Caco-2 (cell line): ENCODE measurements at regions not wholly inside any gene's neighbourhood (a gene's known extent, or its start where the extent isn't known, plus 50 kb on each side); places are given as distances from the start of the nearest gene placed in this dataset.

Experiments
- BruUV-seq: library from RNA; stranded (reverse); fragments of 400-500 nt; replicated peaks from 2 replicates; lab custom pipeline; 2021; lab: Mats Ljungman, UMichigan
- CTCF ChIA-PET: fragments of 300-600 bp; sonication (Branson Sonifier 250); formaldehyde crosslinking; loops from one replicate; lab custom pipeline; 2022; ENCODE audit warnings: antibody characterized with exemption; lab: Charles Lee
- POLR2A ChIA-PET: fragments of 300-600 bp; sonication (Branson Sonifier 250); formaldehyde crosslinking; loops from one replicate; lab custom pipeline; 2022; ENCODE audit warnings: antibody characterized with exemption; lab: Charles Lee
- DNase-seq, 2 experiments: peaks; one replicate each; pipeline versions ENCODE4 v3.0.0 to v3.0.0-alpha.2; 2020 to 2022
- H3K27me3 ChIP-seq: replicated peaks from 2 replicates; pipeline ENCODE4 v1.6.0; 2011; ENCODE audit warnings: low read length; ENCODE audit not compliant: control insufficient read depth, insufficient read depth
- H3K36me3 ChIP-seq: 2 replicates; pipeline ENCODE4 v1.5.1; 2011; ENCODE audit warnings: low read length; ENCODE audit not compliant: control insufficient read depth, insufficient read depth
- H3K4me1 ChIP-seq: fragments of 250-450 bp; sonication (Bioruptor Pico); 2 replicates; pipeline ENCODE4 v1.5.1; 2020; ENCODE audit warnings: mild to moderate bottlenecking
- H3K4me3 ChIP-seq: 2 replicates; pipeline ENCODE4 v1.5.1; 2011; ENCODE audit warnings: low read depth, mild to moderate bottlenecking, control low read depth, low read length
- H3K9me3 ChIP-seq: fragments of 250-450 bp; sonication (Bioruptor Pico); 2 replicates; pipeline ENCODE4 v1.5.1; 2020; ENCODE audit warnings: mild to moderate bottlenecking, moderate library complexity
- H3K27ac Mint-ChIP-seq: one replicate; pipeline ENCODE4 v1.8.0; 2022; ENCODE audit warnings: mixed read lengths; ENCODE audit not compliant: unreplicated experiment
- H3K27me3 Mint-ChIP-seq: one replicate; pipeline ENCODE4 v1.8.0; 2022; ENCODE audit warnings: mixed read lengths; ENCODE audit not compliant: insufficient read depth, unreplicated experiment
- H3K36me3 Mint-ChIP-seq: one replicate; pipeline ENCODE4 v1.8.0; 2022; ENCODE audit warnings: mild to moderate bottlenecking, mixed read lengths; ENCODE audit not compliant: insufficient read depth, unreplicated experiment
- H3K4me1 Mint-ChIP-seq: one replicate; pipeline ENCODE4 v1.8.0; 2022; ENCODE audit warnings: low read depth, mixed read lengths; ENCODE audit not compliant: unreplicated experiment
- H3K4me3 Mint-ChIP-seq: one replicate; pipeline ENCODE4 v1.8.0; 2022; ENCODE audit warnings: mild to moderate bottlenecking, moderate library complexity, mixed read lengths; ENCODE audit not compliant: unreplicated experiment
- H3K9me3 Mint-ChIP-seq: one replicate; pipeline ENCODE4 v1.8.0; 2022; ENCODE audit warnings: mixed read lengths; ENCODE audit not compliant: unreplicated experiment
- intact Hi-C: fragments of 100-400 bp; cut with micrococcal nuclease; formaldehyde crosslinking; loops from one replicate; pipeline ENCODE4 v1.10.0; 2022; ENCODE audit not compliant: unreplicated experiment
- TF ChIP-seq, protein P1 (sequence below), 2 experiments: fragments of 200-600 bp in 1 of 2; IDR thresholded peaks; 1 replicate in 1 of 2; 2 replicates in 1 of 2; pipeline versions ENCODE4 v1.5.1 to v1.8.0; 2011 to 2022; ENCODE audit warnings: antibody characterized with exemption in 1 of 2, control low read depth in 1 of 2, inconsistent platforms in 1 of 2, low read depth in 1 of 2, low read length in 1 of 2, mild to moderate bottlenecking in 1 of 2, moderate library complexity in 1 of 2; ENCODE audit not compliant: insufficient read depth in 1 of 2, severe bottlenecking in 1 of 2, unreplicated experiment in 1 of 2

DNA sequence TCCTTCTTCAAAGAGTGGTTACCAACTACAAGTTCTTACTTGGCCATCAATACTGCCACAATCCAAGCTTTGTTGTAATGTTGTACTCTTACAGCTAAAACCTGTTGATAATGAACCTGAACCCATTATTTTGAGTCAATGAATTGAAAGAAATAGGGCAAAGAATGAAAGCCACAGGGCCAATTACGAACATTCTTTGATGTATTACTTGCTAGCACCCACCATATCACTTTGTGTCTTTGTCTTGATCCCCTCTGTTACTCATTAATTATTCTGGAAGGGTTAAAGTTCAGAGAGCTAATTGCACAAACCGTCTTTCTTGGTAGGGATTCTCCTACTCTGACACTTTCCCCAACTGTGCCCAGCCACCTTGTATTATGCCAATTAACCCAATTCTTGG lies 53.2 kb upstream of the TFEC start:
- no peak overlapping the region for H3K4me3 Mint-ChIP-seq
- ChIA-PET CTCF (interaction anchor here (0.6 kb wide), 1 partner anchor 165 kb away, joined by 3 read pairs; no protein-coding TSS in a partner anchor), POLR2A (no interaction called here)
- TF ChIP-seq, protein P1, sequence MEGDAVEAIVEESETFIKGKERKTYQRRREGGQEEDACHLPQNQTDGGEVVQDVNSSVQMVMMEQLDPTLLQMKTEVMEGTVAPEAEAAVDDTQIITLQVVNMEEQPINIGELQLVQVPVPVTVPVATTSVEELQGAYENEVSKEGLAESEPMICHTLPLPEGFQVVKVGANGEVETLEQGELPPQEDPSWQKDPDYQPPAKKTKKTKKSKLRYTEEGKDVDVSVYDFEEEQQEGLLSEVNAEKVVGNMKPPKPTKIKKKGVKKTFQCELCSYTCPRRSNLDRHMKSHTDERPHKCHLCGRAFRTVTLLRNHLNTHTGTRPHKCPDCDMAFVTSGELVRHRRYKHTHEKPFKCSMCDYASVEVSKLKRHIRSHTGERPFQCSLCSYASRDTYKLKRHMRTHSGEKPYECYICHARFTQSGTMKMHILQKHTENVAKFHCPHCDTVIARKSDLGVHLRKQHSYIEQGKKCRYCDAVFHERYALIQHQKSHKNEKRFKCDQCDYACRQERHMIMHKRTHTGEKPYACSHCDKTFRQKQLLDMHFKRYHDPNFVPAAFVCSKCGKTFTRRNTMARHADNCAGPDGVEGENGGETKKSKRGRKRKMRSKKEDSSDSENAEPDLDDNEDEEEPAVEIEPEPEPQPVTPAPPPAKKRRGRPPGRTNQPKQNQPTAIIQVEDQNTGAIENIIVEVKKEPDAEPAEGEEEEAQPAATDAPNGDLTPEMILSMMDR (IDR thresholded peaks at IDR 0.05; ENCODE audit: insufficient read depth in 1 of 2, low read depth in 1 of 2, low read length in 1 of 2, severe bottlenecking in 1 of 2, unreplicated experiment in 1 of 2), result no peak
- intact Hi-C loops, result no loop called here
- peaks cover under 1% of the 10 kb centered on the region for H3K9me3 Mint-ChIP-seq
- H3K27me3 Mint-ChIP-seq, result no peaks in the 10 kb centered on the region
- H3K36me3 ChIP-seq, result no peaks in the 10 kb centered on the region
- no peaks in the 10 kb centered on the region for H3K4me1 Mint-ChIP-seq
- H3K4me1 ChIP-seq, result peaks cover 8% of the 10 kb centered on the region
- no peak for DNase-seq
- no peaks in the 10 kb centered on the region for H3K9me3 ChIP-seq
- BruUV-seq, result no TSS peak
- no peak overlapping the region for H3K4me3 ChIP-seq
- H3K27ac Mint-ChIP-seq, result no peak overlapping the region
- no peaks in the 10 kb centered on the region for H3K36me3 Mint-ChIP-seq
- H3K27me3 ChIP-seq, result no peaks in the 10 kb centered on the region

GRCh38 chr7:116086547-116087045 lies 56.0 kb upstream of the TFEC start:
- Histone ChIP-seq H3K4me1 (peaks cover 8% of the 10 kb centered on the region), H3K36me3 (no peaks in the 10 kb centered on the region), H3K9me3 (no peaks in the 10 kb centered on the region), H3K4me3 (no peak overlapping the region), H3K27me3 (no peaks in the 10 kb centered on the region)
- ChIA-PET CTCF (no interaction called here), POLR2A (no interaction called here)
- Mint-ChIP-seq H3K27me3 (no peaks in the 10 kb centered on the region), H3K4me1 (no peaks in the 10 kb centered on the region), H3K9me3 (no peaks in the 10 kb centered on the region), H3K36me3 (no peaks in the 10 kb centered on the region), H3K27ac (no peak overlapping the region), H3K4me3 (no peak overlapping the region)
- DNase-seq, result no peak
- TF ChIP-seq, protein P1 (IDR thresholded peaks at IDR 0.05; ENCODE audit: insufficient read depth in 1 of 2, low read depth in 1 of 2, low read length in 1 of 2, severe bottlenecking in 1 of 2, unreplicated experiment in 1 of 2), result no peak
- intact Hi-C loops, result no loop called here
- BruUV-seq, result no TSS peak

- no peak overlapping the region for H3K27ac Mint-ChIP-seq
- no peaks in the 10 kb centered on the region for H3K27me3 Mint-ChIP-seq
- H3K9me3 Mint-ChIP-seq, result no peaks in the 10 kb centered on the region
- TF ChIP-seq, protein P1 (IDR thresholded peaks at IDR 0.05; ENCODE audit: insufficient read depth in 1 of 2, low read depth in 1 of 2, low read length in 1 of 2, severe bottlenecking in 1 of 2, unreplicated experiment in 1 of 2), result no peak
- peaks cover 8% of the 10 kb centered on the region for H3K4me1 ChIP-seq
- intact Hi-C loops, result no loop called here
- no TSS peak for BruUV-seq
- no peak for DNase-seq
- POLR2A ChIA-PET, result no interaction called here
- no peak overlapping the region for H3K4me3 Mint-ChIP-seq
- no peaks in the 10 kb centered on the region for H3K36me3 ChIP-seq
- H3K9me3 ChIP-seq, result no peaks in the 10 kb centered on the region
- H3K36me3 Mint-ChIP-seq, result no peaks in the 10 kb centered on the region
- no peaks in the 10 kb centered on the region for H3K27me3 ChIP-seq
- no peaks in the 10 kb centered on the region for H3K4me1 Mint-ChIP-seq
- H3K4me3 ChIP-seq, result no peak overlapping the region
- CTCF ChIA-PET, result no interaction called here
These were observed 56.7 kb upstream of the TFEC start for GRCh38 chr7:116087291-116087690.
